GM12891 (cell line): ENCODE measurements at regions not wholly inside any gene's neighbourhood (a gene's known extent, or its start where the extent isn't known, plus 50 kb on each side); places are given as distances from the start of the nearest gene placed in this dataset.

ENCODE experiments used
- POLR2A ChIP-seq: IDR thresholded peaks from 2 replicates; pipeline ENCODE4 v1.6.1; 2011; ENCODE audit warnings: low read depth, low read length, control low read depth
- POLR2AphosphoS5 ChIP-seq: IDR thresholded peaks from 2 replicates; pipeline ENCODE4 v1.6.1; 2011; ENCODE audit warnings: low read depth, low read length, control low read depth
- TAF1 ChIP-seq: IDR thresholded peaks from 2 replicates; pipeline ENCODE4 v1.6.1; 2011; ENCODE audit warnings: low read depth, low read length, control low read depth

DNA sequence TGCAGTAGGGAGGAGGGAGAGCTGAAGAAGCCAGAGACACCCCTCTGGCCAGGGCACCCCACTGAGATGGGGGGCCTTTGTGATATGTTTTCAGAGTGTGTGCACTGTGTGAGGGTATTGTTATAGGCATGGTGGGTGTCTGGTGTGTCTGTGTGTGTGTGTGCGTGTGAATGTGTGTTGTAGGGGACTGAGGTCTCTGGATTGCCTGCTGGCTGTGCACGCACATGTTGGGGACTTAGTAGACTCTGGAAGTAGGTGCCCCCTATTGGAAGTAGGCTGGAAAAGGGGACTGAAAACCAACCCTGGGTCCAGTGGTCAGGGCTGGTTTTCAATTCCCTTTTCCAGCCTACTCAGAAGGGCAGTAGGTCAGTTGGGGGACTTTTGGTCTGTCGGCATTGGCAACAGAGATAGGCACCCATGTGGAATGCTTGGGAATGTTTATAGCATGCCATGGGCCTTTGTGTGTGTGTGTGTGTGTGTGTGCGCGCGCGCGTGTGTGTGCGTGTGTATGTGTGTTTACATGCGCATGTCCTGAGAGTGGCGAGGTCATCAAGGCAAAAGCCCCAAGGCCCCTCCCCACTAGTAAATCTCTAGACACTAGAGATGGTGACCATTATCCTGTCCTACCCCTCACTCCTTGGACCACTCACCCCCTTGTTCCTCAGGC lies 78.8 kb downstream of the HIF1AN start:
- TF ChIP-seq POLR2A: no peak
- no peak for TF ChIP-seq TAF1
- TF ChIP-seq POLR2AphosphoS5: no peak
